SKM-1 (cell line): ENCODE measurements at regions not wholly inside any gene's neighbourhood (a gene's known extent, or its start where the extent isn't known, plus 50 kb on each side); places are given as distances from the start of the nearest gene placed in this dataset.

ENCODE experiments used
- DNase-seq: peaks from one replicate; lab custom pipeline; 2025; ENCODE audit not compliant: unreplicated experiment; lab: John Stamatoyannopoulos, UW

DNA sequence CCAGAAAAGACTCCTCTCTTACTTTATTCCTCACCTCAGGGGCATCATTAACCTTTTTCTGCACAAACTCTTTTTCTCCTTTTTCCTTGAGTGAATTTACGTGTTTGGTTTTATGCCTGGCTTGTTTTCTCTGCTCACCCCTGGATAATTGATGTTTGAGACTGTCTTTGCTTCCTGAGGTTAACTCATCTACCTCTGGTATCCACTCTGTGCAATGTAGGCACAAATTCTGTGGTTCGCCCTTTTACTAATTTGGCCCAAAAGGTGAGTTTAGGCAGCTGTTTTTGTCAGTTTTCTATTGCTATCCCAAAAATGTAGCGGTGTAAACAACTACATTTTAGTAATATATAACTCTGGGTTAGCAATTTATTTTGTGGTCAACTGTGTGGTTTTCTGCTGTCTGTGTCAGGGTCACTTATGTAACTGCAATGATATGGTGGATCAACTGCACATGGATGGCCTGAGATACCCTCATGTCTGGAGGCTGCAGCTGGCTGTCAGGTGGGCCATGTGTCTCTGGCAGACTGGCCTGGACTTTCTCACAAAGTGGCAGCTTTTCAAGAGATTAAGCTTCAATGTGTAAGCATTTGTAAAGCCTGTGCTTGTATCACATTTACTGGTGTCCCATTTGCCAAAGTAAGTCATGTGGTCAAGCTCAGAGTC is 329.7 kb downstream of the FSIP2 start:
- no peak for DNase-seq

DNA sequence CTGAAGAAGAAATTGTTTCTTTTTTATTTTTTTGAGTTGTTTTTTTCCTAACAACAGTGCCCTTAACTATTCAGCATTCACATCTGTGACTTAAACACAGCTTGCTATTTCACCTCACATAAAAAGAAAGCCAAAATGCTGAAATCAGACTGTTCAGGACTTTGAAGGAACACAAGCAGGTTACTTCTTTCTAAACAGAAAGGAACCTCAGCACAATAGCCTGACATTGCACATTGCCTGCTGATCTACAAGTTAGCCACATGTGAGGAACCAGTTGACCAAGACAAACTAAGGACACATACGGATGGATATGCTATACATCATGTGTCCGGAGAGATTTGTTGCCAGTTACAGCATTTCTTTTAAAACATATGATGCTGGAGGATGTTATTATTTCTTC is 331.1 kb downstream of the FSIP2 start:
- DNase-seq, result no peak

DNA sequence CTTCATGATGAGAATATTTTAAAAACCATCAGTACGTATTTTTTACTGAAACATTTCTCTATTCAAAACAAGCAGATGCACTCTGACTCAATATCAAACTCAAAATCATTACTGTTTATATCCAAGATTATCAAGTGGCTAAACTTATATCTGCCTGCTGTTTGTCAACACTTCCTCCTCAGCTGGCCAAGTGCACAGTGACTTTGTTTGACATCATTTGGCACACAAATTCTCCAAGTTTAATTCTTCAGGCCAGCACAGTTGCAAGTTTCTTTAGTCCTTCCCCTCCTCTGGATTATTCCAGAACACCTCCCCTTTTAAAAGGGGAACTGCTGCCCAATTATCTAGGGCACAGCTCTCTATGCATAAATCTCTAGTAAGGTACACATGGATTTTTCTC is 346.6 kb downstream of the FSIP2 start:
- no peak for DNase-seq

DNA sequence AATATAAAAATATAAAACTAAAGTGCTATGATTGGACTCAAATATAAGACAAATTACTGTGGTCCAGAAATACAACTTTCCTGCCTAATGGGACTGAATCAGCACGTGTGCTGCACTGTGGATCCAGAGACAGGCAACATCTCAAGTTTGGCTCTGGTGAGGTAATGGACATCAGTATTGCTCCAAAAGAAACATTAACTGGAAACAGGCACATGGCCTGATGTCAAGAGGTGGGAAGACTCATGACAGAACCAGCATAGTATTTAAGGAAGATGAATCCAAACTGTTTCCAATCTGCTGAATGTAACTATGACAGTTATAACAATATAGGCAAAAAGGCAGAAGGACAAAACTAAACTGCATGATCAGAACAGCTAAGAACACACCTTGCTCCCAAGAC is 354.6 kb downstream of the FSIP2 start:
- DNase-seq, result no peak

DNA sequence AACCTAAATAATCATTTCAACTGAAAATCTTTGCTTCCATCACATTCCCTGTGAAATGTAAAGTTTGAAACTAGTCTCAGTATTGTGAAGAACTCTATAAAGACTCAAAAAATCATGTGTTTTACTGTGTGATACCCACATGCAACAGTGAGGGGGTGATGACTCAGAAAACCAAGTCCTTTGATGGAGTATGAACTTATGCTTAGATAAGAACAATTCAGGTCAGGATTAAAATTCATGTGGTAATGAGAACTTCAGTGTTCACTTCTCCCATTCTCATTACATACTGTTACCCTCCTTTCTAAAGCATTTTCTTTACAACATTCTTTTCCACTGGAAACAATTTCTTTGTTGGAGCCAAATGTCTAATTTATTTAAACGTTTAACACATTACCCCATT is 360.2 kb downstream of the FSIP2 start:
- DNase-seq, result no peak

DNA sequence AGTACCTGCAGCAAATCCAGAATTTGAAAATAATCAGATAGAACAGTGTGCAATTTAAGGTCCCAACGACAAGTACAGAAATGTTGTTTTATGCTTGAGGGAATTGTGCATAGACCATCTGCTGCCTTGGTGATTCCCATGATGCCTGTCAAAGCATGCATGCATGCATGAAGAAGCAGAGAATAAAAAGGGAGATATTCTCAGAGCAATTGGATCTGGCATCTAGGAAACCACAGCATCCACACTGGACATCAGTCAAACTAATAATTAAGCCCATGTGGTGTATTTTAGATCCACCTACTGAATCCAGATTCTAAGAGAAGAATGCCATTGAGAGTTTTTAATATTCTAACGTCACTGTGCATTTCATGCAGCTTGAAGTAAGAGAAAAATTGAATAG is 361.2 kb downstream of the FSIP2 start:
- DNase-seq, result no peak

DNA sequence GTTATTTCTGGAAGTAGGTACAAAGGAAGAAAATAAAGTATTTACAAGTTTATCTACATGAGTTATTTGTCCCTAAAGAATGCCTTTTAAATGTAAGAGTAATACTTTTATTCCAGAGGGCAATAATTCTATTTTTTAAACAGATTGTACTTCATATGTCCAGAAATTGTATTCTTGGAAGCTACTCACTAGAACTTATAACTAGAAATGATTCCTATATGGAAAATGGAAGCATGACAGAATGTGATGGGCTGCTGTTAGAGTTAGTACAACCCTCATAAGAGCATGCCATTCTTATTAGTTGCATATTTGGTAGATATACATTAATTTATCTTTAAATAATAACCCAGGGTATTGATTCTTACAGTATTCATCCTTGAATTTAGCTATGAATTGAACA is 362.0 kb downstream of the FSIP2 start:
- no peak for DNase-seq

DNA sequence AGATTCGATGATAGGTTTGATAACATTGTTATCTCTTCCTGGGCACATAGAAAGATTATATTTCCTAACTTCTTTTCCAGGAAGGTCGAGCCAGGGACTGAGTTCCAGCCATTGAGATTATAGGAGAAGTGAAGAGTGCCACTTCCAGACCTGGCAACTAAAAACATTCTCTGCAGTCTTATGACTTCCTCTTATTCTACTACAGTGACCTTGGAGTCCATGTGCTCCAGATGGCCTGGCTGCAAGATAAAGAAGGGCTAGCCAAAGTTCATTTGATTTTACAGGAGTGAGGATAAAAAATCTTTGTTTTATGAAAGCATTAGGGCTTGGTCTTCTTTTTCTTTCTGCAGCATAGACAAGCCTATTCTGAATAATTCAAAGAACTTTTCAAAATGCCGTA is 363.0 kb downstream of the FSIP2 start:
- no peak for DNase-seq

DNA sequence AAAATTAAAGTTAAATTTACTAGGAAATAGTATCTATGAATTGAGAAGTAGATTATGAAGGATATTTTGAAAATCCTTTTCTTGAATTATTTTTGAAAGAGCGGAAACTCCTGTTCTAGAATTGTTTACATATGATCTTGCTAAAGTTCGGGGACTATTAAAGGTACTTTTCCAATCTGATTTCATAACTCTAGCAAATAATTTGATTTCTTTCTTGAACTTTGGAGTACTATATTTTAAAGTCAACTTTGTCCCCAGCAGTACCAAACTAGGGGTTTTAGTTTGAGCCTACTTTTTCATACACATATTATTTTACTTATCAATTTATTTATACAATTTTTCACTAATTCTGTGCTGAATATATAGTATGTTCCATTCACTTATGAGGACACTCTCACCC is 364.7 kb downstream of the FSIP2 start:
- DNase-seq, result no peak

DNA sequence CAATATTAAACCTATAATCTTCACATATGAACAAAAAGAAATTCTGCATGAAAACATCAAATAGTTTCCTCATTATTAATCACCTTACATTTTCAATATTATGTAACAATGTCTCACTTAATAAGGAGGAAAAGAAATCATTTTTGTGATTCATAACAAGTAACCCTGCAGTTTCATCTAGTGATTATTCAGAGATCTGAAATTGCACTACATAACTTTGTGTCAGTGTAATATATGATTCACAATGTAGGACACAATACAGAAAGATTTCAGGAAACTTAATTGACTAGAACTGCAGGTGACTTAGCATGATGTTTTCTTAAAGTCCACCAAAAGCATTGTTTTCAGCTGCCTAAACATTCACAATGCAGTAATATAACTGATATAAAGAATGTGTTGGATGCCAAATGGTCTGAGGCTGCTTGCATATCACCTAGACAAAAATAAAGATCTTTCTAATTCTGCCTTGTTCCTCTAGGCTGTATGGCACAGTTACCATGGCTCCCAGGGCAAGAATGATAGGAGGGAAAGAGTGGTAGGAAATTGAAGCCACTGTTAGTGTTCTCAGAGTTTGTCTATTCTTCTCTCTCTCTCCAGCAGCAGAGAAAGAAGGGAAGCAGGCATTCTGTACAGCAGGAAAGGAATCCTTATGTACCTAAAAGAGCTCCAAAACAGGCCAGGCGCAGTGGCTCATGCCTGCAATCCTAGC is 366.6 kb downstream of the FSIP2 start:
- DNase-seq, result no peak

DNA sequence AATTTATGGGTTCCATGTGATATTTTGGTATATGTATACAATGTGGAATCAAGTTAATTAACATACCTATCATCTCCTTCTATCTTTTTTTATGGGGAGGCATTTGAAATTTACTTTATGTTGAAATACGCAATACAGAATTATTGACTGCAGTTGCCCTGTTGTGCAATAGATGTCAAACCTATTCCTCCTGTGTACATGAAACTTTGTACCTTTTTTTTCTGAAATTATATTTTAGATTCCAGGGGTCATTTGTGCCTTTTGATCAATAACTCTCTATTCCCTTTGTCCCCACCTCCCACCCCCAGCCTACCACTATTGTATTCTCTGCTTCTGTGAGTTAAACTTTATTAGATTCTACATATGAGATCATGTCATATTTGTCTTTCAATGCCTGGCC is 369.9 kb downstream of the FSIP2 start:
- DNase-seq, result no peak

DNA sequence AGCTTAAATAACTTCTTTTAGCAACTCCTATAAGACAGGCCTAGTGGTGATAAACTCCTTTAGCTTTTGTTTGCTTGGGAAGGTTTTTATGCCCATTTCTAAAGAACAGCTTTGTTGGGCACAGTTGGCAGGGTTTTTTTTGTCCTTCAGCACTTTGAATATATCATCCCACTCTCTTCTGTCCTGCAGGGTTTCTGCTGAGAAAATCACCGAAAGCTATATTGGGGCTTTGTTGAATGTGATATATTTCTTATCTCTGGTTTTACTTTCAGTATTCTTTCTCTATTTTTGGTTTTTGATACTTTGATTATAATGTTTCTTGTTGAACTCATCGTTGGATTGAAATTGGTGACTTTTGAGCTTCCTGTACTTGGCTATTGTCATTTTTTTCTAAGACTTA is 372.8 kb upstream of the ZC3H15 start:
- no peak for DNase-seq

DNA sequence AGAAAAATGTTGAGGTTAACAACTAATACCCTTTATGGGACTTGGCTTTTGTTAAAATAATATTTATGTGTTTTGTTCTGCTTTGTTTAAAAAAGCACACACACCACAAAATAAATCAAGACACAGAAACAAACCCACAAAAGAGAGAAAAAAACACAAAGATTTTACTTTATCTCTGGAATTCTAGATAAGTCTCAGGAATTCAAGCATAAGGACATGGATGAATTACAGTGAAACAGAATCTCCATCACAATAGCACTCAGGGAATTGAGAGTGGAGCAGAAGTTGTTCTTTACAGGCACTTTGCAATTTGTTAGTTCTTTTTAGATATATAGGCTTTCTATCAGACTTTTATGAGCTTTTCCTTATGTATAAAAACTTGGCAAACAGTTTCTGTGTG is 360.9 kb upstream of the ZC3H15 start:
- no peak for DNase-seq

DNA sequence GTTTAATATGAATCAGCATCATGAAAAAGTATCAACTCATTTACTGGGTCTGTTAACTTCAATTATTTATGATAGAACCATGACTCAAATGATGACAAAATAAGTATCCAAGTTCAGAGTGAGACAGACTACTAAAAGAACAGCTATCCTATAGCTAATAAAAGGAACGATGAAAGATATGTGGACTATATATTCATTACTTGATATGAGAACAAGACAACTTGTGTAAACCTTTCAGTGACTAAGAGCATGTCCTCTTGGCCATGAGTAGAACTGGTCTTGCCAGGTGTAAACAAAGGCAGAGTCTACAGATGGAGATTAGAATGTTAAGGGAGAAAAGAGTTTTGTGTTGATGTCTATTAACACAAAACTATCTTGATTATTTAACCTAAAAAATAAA is 360.4 kb upstream of the ZC3H15 start:
- DNase-seq, result no peak

DNA sequence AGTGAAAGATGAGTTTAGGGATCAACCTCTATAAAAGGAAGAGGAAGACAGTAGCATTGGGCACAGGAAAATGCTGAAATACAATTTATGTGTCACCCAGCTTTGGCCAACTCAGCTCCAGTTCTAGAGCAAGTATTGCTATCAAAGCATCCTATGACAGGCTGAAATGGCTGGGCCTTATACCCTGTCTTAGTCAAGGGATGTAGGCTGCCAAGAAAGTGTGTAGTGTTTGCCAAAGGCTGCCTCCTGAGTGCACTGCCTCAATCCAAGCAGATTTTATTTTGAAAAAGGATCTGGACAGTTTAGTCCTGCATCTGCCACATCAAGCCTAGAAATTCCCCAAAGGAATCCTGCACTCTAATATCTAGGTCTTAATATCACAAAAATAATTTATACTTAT is 359.9 kb upstream of the ZC3H15 start:
- DNase-seq, result no peak

DNA sequence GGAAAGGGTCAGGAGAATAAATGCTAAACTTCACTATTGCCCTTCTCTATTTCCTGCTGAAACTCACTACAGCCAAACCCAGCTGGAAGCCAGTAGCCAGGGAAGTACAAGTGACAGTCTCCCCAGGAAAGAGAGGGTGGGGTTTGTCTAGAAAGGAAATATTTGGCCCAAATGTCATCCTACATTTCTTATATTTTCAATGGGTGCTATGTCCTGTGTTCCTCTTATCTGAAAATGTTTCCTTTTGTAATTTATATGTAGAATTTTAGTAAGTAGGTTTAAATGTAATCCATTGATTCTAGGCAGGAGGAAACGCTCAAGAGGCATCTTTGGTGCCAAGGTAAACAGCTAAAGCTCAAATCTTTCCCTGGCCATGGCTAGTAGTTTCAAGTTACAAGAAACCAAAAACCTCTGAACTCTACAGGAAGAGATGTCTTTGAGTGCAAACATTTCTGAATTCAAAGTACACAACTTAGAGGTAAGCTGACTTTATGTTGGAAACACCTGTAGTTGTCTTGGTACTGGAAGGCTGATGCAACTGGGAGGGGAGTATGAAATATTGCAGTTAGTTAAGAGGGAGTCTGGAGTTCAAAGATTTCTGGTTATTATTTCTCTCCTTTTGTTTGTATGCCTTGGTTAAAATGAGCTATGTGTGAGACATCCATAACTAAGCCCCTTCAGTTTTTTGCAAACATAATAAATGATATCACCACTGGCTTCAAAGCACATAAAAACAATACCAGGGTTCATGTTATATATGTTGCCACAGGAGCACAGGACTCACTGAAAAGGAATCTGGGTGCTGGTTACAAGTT is 356.1 kb upstream of the ZC3H15 start:
- DNase-seq, result no peak

DNA sequence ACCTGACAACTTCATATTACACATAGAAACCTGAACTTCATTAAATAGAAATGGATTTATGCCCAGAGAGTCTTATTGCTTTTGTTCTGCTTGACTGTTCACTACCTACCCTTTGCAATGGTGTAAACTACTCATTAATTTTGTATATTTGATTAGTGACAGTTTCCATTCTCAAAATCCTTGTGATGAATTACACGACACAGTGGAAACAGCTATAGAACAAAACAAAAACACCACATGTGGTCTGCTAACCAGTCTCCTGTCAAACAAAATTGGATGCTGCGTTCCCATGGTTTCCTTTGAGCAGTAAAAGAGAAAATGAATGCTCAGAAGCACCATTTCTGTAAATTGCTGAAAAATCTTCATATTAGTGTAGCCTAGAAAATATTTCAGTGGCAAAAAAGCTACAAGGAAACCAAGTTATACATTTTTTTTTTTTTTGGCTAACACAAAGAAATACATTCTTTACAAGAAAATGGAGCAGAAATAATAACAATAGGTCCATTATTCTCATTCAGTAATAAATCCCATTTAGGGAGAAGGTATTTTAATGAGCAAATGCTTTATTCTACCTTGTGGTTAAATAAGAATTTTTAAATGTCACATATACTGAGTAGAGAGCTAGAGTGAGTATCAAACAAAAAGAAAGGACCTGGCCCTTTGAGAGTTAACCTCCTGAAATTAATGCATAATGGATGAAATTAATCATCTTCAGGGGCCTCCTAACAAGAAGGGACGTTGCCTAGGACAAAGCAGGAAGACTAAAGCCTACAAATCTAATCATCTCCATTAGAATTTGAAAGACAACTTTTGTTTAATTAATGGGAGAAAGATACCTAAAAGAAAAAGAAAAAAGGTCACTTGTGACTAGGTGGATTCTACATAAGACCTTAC is 355.1 kb upstream of the ZC3H15 start:
- no peak for DNase-seq

DNA sequence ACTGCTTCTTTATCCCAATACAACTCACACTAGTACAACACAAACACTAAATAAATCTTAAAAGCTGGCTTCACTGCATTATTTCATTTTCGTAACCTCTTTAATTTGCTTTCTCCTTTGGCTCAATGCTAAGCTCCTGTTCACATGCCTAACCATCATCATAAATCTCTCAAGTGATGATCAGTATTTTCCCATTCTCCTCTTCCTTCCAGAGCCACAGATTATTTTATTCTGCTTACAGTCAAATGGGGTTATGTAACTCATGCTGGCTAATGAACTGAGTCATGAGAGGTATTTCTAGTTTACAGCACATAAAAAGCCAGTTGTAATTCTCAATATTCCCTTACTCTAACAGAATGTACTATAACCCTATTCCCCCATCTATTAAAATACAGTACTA is 350.4 kb upstream of the ZC3H15 start:
- no peak for DNase-seq

DNA sequence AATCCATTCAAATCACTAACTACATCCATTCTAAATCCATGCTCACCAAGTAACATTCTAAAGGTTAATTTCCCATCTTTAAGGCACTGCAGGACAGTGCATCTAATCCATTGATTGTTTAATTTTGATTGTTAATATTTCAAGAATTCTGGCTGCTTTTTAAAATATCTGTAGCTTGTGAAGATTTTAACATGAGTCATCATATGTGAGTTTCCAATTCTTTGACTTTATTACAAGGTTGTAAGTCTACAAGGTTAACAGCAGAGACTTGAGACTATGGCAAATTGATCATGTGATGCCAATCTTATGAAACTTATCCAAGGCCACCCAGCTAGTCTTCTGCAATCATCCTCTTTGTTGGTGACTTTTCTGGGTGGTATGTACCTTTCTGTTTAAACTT is 349.2 kb upstream of the ZC3H15 start:
- DNase-seq, result no peak

DNA sequence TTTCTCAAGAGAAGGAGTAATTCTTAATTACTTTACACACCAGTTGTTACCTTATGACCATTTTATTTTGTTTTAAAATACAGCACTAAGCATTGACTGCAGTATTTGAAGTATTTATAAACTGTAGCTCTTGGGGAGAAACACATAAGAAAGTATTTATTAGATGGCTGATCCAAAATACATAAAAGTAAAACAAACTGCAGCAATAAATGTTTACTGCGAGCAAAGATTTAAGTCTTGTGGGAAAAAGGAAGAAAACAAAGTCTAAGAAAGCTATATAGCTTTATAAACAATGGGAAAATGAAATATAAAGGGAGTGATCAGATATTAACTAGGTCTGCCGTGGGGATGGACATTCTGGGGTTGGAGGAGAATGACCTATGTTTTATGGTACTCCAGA is 347.2 kb upstream of the ZC3H15 start:
- DNase-seq, result no peak

DNA sequence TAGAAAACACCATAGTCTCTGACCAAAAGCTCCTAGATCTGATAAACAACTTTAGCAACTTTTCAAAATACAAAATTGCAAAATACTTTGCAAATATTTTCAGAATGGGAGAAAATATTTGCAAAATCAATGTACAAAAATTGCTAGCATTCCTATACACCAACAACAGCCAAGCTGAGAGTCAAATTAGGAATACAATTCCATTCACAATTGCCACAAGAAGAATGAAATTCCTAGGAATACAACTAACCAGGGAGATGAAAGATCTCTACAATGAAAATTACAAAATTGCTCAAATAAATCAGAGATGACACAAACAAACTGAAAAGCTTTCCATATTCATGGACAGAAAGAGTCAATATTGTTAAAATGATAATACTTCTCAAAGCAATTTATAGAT is 327.0 kb upstream of the ZC3H15 start:
- no peak for DNase-seq
